HEK293T (cell line): ENCODE measurements at regions not wholly inside any gene's neighbourhood (a gene's known extent, or its start where the extent isn't known, plus 50 kb on each side); places are given as distances from the start of the nearest gene placed in this dataset.

Source experiments
- CTCF ChIA-PET: fragments of 350-600 bp; formaldehyde crosslinking; extraction: SDS; loops from one replicate; lab custom pipeline; 2021; ENCODE audit warnings: antibody characterized with exemption, inconsistent platforms; lab: Yijun Ruan, JAX
- POLR2A ChIA-PET: fragments of 350-600 bp; formaldehyde crosslinking; extraction: SDS; loops from one replicate; lab custom pipeline; 2020; ENCODE audit warnings: antibody characterized with exemption, inconsistent platforms; lab: Yijun Ruan, JAX
- DNase-seq: peaks from one replicate; pipeline ENCODE4 v3.0.0; 2012; ENCODE audit warnings: mixed read lengths; ENCODE audit errors: extremely low spot score
- ARNT ChIP-seq: fragments of 450-650 bp; IDR thresholded peaks from 2 replicates; pipeline ENCODE4 v1.6.1; 2017; ENCODE audit warnings: mild to moderate bottlenecking
- BHLHE40 ChIP-seq: fragments of 450-650 bp; IDR thresholded peaks from 2 replicates; pipeline ENCODE4 v1.6.1; 2016; ENCODE audit warnings: mild to moderate bottlenecking, moderate library complexity, borderline replicate concordance
- CTBP1 ChIP-seq: fragments of 450-650 bp; IDR thresholded peaks from 2 replicates; pipeline ENCODE4 v1.6.1; 2016; ENCODE audit warnings: borderline replicate concordance
- ELF4 ChIP-seq: fragments of 450-650 bp; IDR thresholded peaks from 2 replicates; pipeline ENCODE4 v1.6.1; 2017; ENCODE audit warnings: antibody characterized with exemption
- FOXA1 ChIP-seq: fragments of 450-650 bp; IDR thresholded peaks from 2 replicates; pipeline ENCODE4 v1.6.1; 2016; ENCODE audit warnings: mild to moderate bottlenecking
- FOXK2 ChIP-seq: fragments of 450-650 bp; IDR thresholded peaks from 2 replicates; pipeline ENCODE4 v1.6.1; 2016; ENCODE audit warnings: mild to moderate bottlenecking
- FOXM1 ChIP-seq: fragments of 450-650 bp; IDR thresholded peaks from 2 replicates; pipeline ENCODE4 v1.6.1; 2017; ENCODE audit warnings: mild to moderate bottlenecking, borderline replicate concordance
- HDGF ChIP-seq: fragments of 450-650 bp; IDR thresholded peaks from 2 replicates; pipeline ENCODE4 v1.6.1; 2017; ENCODE audit warnings: antibody characterized with exemption, borderline replicate concordance
- L3MBTL2 ChIP-seq: fragments of 450-650 bp; conservative IDR thresholded peaks from 2 replicates; pipeline ENCODE4 v1.6.1; 2016; ENCODE audit warnings: mild to moderate bottlenecking
- LEF1 ChIP-seq: fragments of 450-650 bp; IDR thresholded peaks from 2 replicates; pipeline ENCODE4 v1.6.1; 2017; ENCODE audit warnings: mild to moderate bottlenecking, borderline replicate concordance
- NFRKB ChIP-seq: fragments of 450-650 bp; IDR thresholded peaks from 2 replicates; pipeline ENCODE4 v1.6.1; 2016; ENCODE audit warnings: mild to moderate bottlenecking, moderate library complexity
- SP1 ChIP-seq: fragments of 450-650 bp; IDR thresholded peaks from 2 replicates; pipeline ENCODE4 v1.6.1; 2017
- SUZ12 ChIP-seq: fragments of 450-650 bp; IDR thresholded peaks from 2 replicates; pipeline ENCODE4 v1.6.1; 2016; ENCODE audit warnings: mild to moderate bottlenecking
- TARDBP ChIP-seq: fragments of 450-650 bp; IDR thresholded peaks from 2 replicates; pipeline ENCODE4 v1.6.1; 2016
- ZNF384 ChIP-seq: fragments of 450-650 bp; IDR thresholded peaks from 2 replicates; pipeline ENCODE4 v1.6.1; 2016
- TF ChIP-seq, protein P1 (sequence below): fragments of 450-650 bp; IDR thresholded peaks from 2 replicates; pipeline ENCODE4 v1.6.1; 2016

DNA sequence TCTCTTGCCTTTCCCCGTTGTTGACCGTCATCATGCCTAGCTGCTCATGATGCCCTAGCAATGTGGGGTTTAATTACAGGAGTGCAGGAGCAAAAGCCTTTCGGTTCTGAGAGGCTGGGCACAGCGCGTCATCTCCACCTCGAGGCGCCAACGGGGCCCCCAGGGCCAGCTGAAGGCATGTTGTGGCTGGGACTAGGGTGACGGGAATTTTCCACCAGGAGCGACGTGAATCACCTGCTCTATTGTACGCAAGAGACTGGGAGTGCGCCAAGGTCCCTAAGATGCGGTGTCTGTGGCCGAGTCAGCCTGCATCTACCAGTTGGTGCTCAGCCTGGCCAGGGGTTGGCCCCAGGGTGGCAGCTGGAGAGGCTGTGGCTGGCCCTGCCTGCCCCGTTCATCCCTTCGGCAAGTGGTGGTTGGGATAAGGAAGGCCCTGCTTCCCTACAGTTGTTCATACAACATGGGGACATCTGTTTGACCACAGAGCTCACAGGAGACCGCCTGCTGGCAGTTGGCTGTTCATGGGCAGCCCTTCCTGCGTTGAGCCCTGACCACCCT is 1175.6 kb downstream of the BRD1 start:
- TF ChIP-seq FOXM1 (no peak), FOXA1 (no peak), HDGF (no peak), FOXK2 (no peak), ZNF384 (no peak), ELF4 (no peak), LEF1 (no peak), BHLHE40 (no peak), SUZ12 (no peak), SP1 (no peak), L3MBTL2 (no peak), CTBP1 (no peak), NFRKB (no peak), TARDBP (no peak), ARNT (no peak)
- TF ChIP-seq, protein P1, sequence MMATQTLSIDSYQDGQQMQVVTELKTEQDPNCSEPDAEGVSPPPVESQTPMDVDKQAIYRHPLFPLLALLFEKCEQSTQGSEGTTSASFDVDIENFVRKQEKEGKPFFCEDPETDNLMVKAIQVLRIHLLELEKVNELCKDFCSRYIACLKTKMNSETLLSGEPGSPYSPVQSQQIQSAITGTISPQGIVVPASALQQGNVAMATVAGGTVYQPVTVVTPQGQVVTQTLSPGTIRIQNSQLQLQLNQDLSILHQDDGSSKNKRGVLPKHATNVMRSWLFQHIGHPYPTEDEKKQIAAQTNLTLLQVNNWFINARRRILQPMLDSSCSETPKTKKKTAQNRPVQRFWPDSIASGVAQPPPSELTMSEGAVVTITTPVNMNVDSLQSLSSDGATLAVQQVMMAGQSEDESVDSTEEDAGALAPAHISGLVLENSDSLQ: no peak
- no peak for DNase-seq
- POLR2A ChIA-PET: no interaction called here
- CTCF ChIA-PET: no interaction called here

DNA sequence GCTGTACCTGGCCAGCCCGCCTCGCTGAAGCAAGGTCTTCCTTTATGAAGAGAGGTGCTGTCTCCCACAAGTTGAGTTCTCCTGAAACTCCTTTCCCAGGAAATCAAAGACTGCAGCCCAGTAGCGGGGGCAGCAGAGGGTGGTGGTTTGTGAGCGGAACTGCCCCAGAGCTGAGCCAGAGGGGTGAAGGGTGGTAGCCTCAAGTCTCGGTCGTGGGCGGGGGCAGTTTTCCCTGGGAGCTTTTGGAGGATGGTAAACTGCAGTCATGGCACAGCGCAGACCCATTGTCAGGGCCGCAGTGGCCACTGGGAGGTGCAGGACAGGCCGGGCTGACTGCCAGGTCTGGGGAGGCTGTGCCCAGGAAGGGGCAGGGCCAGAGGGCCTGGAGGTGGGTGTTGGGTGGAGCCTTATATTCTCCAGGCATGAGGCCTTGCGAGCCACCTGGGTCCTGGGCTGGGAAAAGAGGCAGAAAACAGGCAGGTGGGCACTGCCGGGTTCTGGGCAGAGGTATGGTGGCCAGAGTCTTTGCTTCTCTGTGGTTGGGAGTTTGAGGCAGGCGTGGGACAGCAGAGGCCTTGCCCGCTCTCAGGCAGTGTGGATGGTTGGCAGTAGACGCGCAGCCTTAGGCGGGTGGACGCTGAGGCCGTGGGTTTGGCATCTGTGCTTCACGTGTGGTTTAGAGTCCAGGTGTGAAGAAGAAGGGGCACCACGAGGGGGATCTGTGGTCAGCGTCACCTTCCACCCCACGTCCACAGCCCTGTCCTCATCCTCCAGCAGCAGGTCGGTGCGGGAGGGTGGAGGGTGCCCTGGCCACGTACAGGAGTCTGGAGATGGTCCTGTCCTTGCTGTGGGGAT is 1176.4 kb downstream of the BRD1 start:
- CTCF ChIA-PET: no interaction called here
- POLR2A ChIA-PET: no interaction called here

DNA sequence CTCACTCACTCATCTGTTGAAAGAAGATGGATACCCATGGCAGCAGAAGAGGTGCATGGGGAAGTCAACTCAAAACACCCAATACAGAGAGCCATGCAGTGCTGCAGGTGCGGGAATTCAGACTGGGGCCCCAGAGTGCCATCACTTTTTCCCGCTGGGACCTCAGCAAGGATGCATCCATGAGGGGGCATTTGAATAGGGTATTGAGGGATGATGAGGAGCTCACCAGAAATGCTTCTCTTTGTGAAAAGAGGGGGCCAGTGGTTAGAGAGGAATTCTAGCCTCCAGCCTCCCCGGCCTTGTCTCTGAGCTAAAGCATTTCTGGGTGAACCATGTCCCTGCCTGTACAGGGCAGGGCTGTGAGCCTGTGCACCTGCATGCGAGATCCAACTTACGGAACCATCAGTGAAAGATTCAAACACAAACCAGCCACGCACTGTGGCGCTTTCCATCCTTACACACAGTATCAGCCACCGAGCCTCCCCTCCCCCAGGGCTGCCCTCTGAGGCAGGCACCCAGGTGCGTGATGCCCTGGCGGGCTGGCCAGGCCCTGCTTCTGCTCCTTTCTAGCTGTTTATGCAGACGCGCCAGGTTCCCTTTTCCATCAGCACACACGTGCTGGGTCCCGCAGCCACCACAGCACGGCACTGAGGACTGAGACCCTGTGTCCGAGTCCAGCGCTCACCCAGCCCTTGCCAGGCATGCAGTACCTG is 1177.2 kb downstream of the BRD1 start:
- ChIA-PET POLR2A (no interaction called here), CTCF (no interaction called here)
- TF ChIP-seq BHLHE40: no peak
- no peak for TF ChIP-seq ZNF384
- TF ChIP-seq SP1: no peak
- no peak for TF ChIP-seq CTBP1
- TF ChIP-seq FOXM1: no peak
- TF ChIP-seq, protein P1: no peak
- no peak for TF ChIP-seq FOXA1
- TF ChIP-seq LEF1: no peak
- no peak for TF ChIP-seq HDGF
- TF ChIP-seq FOXK2: no peak
- TF ChIP-seq ELF4: no peak
- TF ChIP-seq NFRKB: no peak
- no peak for DNase-seq

More for the DNA sequence above, 1176.4 kb downstream of the BRD1 start:
- no peak for DNase-seq
- no peak for TF ChIP-seq BHLHE40
- no peak for TF ChIP-seq NFRKB
- TF ChIP-seq FOXK2: no peak
- no peak for TF ChIP-seq FOXM1
- TF ChIP-seq, protein P1: no peak
- TF ChIP-seq LEF1: no peak
- TF ChIP-seq TARDBP: no peak
- no peak for TF ChIP-seq L3MBTL2
- no peak for TF ChIP-seq SP1
- no peak for TF ChIP-seq ZNF384
- no peak for TF ChIP-seq HDGF
- TF ChIP-seq CTBP1: no peak
- TF ChIP-seq SUZ12: no peak
- TF ChIP-seq FOXA1: no peak

DNA sequence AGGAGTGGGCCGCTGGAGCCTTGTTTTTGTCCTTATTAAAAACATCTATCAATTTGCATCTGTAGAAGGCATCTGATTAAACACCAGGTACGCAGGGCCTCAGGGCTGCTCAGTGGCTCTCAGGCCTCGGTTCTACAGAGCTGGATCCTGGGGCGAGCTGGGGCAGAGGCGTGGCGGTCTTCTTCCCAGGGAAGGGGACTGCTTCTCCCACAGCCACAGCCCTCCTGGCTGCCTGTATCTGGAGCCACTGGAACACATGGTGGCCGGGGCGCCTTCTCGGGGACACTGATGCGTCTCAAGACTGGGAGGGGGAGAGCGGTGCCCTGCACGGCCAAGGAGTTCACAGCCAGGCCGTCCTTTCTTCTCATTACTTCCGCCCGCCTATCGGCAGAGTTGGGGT is 1178.2 kb downstream of the BRD1 start:
- ChIA-PET CTCF (no interaction called here), POLR2A (no interaction called here)
- TF ChIP-seq ARNT: no peak
- TF ChIP-seq LEF1: no peak
- TF ChIP-seq L3MBTL2: no peak
- no peak for TF ChIP-seq NFRKB
- no peak for DNase-seq

DNA sequence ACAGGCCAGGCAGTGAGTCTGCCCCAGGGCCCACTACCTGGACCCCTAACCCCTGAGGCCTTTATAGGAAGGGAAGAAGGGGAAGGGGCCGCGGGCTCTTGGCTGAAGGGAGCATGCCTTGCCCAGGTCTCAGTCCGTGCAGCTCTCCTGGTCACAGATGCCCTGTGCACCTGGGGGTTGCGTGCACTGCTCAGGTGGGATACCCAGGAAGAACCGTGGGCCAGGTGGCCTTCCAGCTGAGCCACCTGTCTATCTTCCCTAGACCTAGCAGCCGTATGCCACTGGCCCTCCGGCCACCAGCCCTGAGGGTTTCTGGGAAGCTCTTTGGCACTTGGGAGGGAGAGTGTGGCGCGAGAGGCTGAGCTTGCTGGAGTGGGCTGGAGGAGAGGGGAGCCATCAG is 1178.6 kb downstream of the BRD1 start:
- DNase-seq: no peak
- POLR2A ChIA-PET: no interaction called here
- no peak for TF ChIP-seq LEF1
- TF ChIP-seq SP1: no peak
- no peak for TF ChIP-seq FOXA1
- TF ChIP-seq NFRKB: no peak
- TF ChIP-seq BHLHE40: no peak
- no peak for TF ChIP-seq ELF4
- TF ChIP-seq HDGF: no peak
- TF ChIP-seq ZNF384: no peak
- TF ChIP-seq FOXK2: no peak
- no peak for TF ChIP-seq ARNT
- no peak for TF ChIP-seq L3MBTL2
- no peak for TF ChIP-seq TARDBP
- no peak for TF ChIP-seq SUZ12
- CTCF ChIA-PET: no interaction called here
